Liver (tissue), 8 donors: ENCODE measurements at regions not wholly inside any gene's neighbourhood (a gene's known extent, or its start where the extent isn't known, plus 50 kb on each side); places are given as distances from the start of the nearest gene placed in this dataset.

Source experiments
- DNase-seq: peaks from one replicate; pipeline ENCODE4 v3.0.0-alpha.2; 2017; ENCODE audit warnings: low spot score
- H3K27ac ChIP-seq, 2 donors: one replicate each; pipeline ENCODE4 v1.7.0; 2013; ENCODE audit warnings: inconsistent platforms in 2 of 2, low read length in 2 of 2, control low read depth in 1 of 2, low read depth in 1 of 2, mild to moderate bottlenecking in 1 of 2
- H3K27me3 ChIP-seq, 4 donors: one replicate each; pipeline versions ENCODE4 v1.6.1 to v1.7.0; 2013; ENCODE audit warnings: low read length in 3 of 4, inconsistent platforms in 1 of 4, mild to moderate bottlenecking in 1 of 4, moderate library complexity in 1 of 4; ENCODE audit not compliant: control insufficient read depth in 4 of 4, insufficient read depth in 4 of 4
- H3K36me3 ChIP-seq, 4 donors: one replicate each; pipeline versions ENCODE4 v1.6.1 to v1.7.0; 2013; ENCODE audit warnings: low read length in 3 of 4, mild to moderate bottlenecking in 3 of 4, low read depth in 1 of 4, moderate library complexity in 1 of 4; ENCODE audit not compliant: control insufficient read depth in 4 of 4, insufficient read depth in 3 of 4
- H3K4me1 ChIP-seq, 4 donors: one replicate each; pipeline versions ENCODE4 v1.6.1 to v1.7.0; 2013; ENCODE audit warnings: low read length in 3 of 4, mild to moderate bottlenecking in 3 of 4, moderate library complexity in 1 of 4; ENCODE audit not compliant: control insufficient read depth in 4 of 4, insufficient read depth in 4 of 4
- H3K4me3 ChIP-seq, 3 donors: one replicate each; pipeline versions ENCODE4 v1.6.1 to v1.7.0; 2013; ENCODE audit warnings: low read length in 3 of 3, control low read depth in 1 of 3, low read depth in 1 of 3, mild to moderate bottlenecking in 1 of 3
- H3K9ac ChIP-seq, 2 donors: one replicate each; pipeline ENCODE4 v1.7.0; 2013; ENCODE audit warnings: low read length in 2 of 2, mild to moderate bottlenecking in 2 of 2, moderate library complexity in 2 of 2, control low read depth in 1 of 2, low read depth in 1 of 2
- H3K9me3 ChIP-seq, 4 donors: one replicate each; pipeline versions ENCODE4 v1.6.1 to v1.7.0; 2013; ENCODE audit warnings: low read length in 3 of 4; ENCODE audit not compliant: control insufficient read depth in 4 of 4
- EGR1 ChIP-seq, 2 donors: IDR thresholded peaks; 2 replicates each; pipeline ENCODE4 v1.6.1; 2016 to 2018; ENCODE audit warnings: antibody characterized with exemption in 2 of 2, low read depth in 2 of 2
- FOXA2 ChIP-seq: IDR thresholded peaks from 2 replicates; pipeline ENCODE4 v1.6.1; 2016; ENCODE audit warnings: antibody characterized with exemption
- HNF4A ChIP-seq, 2 donors: conservative IDR thresholded peaks; 2 replicates each; pipeline ENCODE4 v1.6.1; 2016; ENCODE audit warnings: antibody characterized with exemption in 2 of 2, mild to moderate bottlenecking in 2 of 2
- HNF4G ChIP-seq: IDR thresholded peaks from 2 replicates; pipeline ENCODE4 v1.6.1; 2016; ENCODE audit warnings: antibody characterized with exemption
- JUND ChIP-seq, 2 donors: IDR thresholded peaks; 2 replicates each; pipeline ENCODE4 v1.6.1; 2016; ENCODE audit warnings: antibody characterized with exemption in 2 of 2
- MAX ChIP-seq: IDR thresholded peaks from 2 replicates; pipeline ENCODE4 v1.6.1; 2016; ENCODE audit warnings: antibody characterized with exemption
- RAD21 ChIP-seq, 2 donors: IDR thresholded peaks; 2 replicates each; pipeline ENCODE4 v1.6.1; 2016; ENCODE audit warnings: antibody characterized with exemption in 2 of 2, mild to moderate bottlenecking in 2 of 2
- REST ChIP-seq: IDR thresholded peaks from 2 replicates; pipeline ENCODE4 v1.6.1; 2016; ENCODE audit warnings: antibody characterized with exemption, mild to moderate bottlenecking
- RXRA ChIP-seq, 2 donors: IDR thresholded peaks; 2 replicates each; pipeline ENCODE4 v1.6.1; 2017 to 2018; ENCODE audit warnings: antibody characterized with exemption in 2 of 2, mild to moderate bottlenecking in 1 of 2
- TAF1 ChIP-seq: conservative IDR thresholded peaks from 2 replicates; pipeline ENCODE4 v1.6.1; 2016; ENCODE audit warnings: antibody characterized with exemption, mild to moderate bottlenecking
- WGBS: extraction: QIAGEN DNeasy Blood & Tissue Kit; methylation state at CpG from one replicate; pipeline ENCODE4 v1.1.7; 2013; 5-methylcytosine and 5-hydroxymethylcytosine counted together
- TF ChIP-seq, protein P1 (sequence below): IDR thresholded peaks from 2 replicates; pipeline ENCODE4 v1.6.1; 2016; ENCODE audit warnings: antibody characterized with exemption
- TF ChIP-seq, protein P2 (sequence below): fragments of 150-350 bp; IDR thresholded peaks from 2 replicates; pipeline ENCODE4 v1.5.1; 2017; ENCODE audit warnings: improper control_type of control experiment, low read depth, low read length; ENCODE audit not compliant: missing input control
- TF ChIP-seq, protein P3 (sequence below): IDR thresholded peaks from 2 replicates; pipeline ENCODE4 v1.6.1; 2016; ENCODE audit warnings: antibody characterized with exemption
- donor health status: healthy.
- donor health status: healthy.
- donor health status: healthy.
- donor health status: healthy.
- donor health status: healthy.

DNA sequence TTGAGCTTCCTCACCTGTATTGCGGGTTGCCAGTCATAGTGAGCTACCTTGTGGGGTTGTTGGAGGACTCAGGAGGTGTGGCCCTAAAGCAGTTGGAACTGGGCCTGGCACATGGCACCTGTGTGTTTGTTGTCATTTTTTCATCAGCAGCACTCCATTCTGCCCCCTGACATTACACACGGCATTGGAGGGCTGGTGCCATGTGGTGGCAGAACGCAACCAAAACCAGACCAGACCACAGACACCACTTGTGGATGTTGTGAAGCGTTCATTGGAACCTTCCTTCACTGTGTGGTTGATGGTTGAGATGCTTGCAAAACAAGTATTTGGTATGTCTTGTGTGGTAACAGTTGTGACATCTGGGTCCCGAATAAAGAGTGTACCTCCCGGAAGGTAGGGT, 113.2 kb upstream of the ERCC6L2 start:
- no peaks in the 10 kb centered on the region for H3K36me3 ChIP-seq
- H3K4me3 ChIP-seq, result no peak overlapping the region
- no peak for DNase-seq
- TF ChIP-seq FOXA2 (no peak), JUND (IDR thresholded peaks at IDR 0.05) (no peak), HNF4A (conservative IDR thresholded peaks at IDR 0.05) (no peak)
- TF ChIP-seq, protein P1, sequence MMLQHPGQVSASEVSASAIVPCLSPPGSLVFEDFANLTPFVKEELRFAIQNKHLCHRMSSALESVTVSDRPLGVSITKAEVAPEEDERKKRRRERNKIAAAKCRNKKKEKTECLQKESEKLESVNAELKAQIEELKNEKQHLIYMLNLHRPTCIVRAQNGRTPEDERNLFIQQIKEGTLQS, result no peak
- WGBS, result 90% methylated on average over 6 of the region's 6 CpGs
- no peaks in the 10 kb centered on the region for H3K4me1 ChIP-seq
- no peaks in the 10 kb centered on the region for H3K9me3 ChIP-seq
- no peak overlapping the region for H3K27ac ChIP-seq
- H3K9ac ChIP-seq, result no peak overlapping the region
- no peaks in the 10 kb centered on the region for H3K27me3 ChIP-seq

DNA sequence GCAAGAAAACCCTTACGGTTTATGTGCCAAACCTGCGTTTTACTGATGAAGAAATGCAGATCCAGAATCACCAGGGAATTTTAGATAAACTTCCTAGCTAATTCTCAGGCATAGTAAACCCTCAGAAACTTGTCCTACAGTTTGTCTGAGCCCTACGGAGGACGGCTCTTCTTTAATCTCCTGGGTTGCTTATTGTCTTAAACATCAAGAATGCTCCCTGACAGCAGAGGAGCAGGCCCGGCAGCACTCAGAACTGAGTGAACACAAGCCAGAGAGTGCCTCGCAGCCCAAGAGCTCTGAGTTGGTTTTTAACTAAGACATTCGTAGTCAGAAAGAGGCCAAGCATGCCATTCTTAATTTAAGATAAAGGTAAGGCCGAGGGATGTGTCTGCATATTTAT, 114.7 kb upstream of the ERCC6L2 start:
- H3K27ac ChIP-seq, result no peak overlapping the region
- no peak overlapping the region for H3K4me3 ChIP-seq
- TF ChIP-seq FOXA2 (no peak), JUND (IDR thresholded peaks at IDR 0.05) (no peak), EGR1 (IDR thresholded peaks at IDR 0.05; ENCODE audit: low read depth in 2 of 2) (no peak), HNF4A (conservative IDR thresholded peaks at IDR 0.05) (no peak), RXRA (IDR thresholded peaks at IDR 0.05) (no peak), HNF4G (no peak), TAF1 (no peak), MAX (no peak), RAD21 (IDR thresholded peaks at IDR 0.05) (no peak)
- TF ChIP-seq, protein P1, result no peak
- TF ChIP-seq, protein P2, sequence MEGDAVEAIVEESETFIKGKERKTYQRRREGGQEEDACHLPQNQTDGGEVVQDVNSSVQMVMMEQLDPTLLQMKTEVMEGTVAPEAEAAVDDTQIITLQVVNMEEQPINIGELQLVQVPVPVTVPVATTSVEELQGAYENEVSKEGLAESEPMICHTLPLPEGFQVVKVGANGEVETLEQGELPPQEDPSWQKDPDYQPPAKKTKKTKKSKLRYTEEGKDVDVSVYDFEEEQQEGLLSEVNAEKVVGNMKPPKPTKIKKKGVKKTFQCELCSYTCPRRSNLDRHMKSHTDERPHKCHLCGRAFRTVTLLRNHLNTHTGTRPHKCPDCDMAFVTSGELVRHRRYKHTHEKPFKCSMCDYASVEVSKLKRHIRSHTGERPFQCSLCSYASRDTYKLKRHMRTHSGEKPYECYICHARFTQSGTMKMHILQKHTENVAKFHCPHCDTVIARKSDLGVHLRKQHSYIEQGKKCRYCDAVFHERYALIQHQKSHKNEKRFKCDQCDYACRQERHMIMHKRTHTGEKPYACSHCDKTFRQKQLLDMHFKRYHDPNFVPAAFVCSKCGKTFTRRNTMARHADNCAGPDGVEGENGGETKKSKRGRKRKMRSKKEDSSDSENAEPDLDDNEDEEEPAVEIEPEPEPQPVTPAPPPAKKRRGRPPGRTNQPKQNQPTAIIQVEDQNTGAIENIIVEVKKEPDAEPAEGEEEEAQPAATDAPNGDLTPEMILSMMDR, result no peak
- TF ChIP-seq, protein P3, sequence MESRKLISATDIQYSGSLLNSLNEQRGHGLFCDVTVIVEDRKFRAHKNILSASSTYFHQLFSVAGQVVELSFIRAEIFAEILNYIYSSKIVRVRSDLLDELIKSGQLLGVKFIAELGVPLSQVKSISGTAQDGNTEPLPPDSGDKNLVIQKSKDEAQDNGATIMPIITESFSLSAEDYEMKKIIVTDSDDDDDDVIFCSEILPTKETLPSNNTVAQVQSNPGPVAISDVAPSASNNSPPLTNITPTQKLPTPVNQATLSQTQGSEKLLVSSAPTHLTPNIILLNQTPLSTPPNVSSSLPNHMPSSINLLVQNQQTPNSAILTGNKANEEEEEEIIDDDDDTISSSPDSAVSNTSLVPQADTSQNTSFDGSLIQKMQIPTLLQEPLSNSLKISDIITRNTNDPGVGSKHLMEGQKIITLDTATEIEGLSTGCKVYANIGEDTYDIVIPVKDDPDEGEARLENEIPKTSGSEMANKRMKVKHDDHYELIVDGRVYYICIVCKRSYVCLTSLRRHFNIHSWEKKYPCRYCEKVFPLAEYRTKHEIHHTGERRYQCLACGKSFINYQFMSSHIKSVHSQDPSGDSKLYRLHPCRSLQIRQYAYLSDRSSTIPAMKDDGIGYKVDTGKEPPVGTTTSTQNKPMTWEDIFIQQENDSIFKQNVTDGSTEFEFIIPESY, result no peak
- H3K36me3 ChIP-seq, result no peaks in the 10 kb centered on the region
- no peaks in the 10 kb centered on the region for H3K9me3 ChIP-seq
- WGBS, result 91% methylated on average over 8 of the region's 8 CpGs
- H3K9ac ChIP-seq, result no peak overlapping the region
- no peak for DNase-seq
- no peaks in the 10 kb centered on the region for H3K27me3 ChIP-seq
- H3K4me1 ChIP-seq, result no peaks in the 10 kb centered on the region

DNA sequence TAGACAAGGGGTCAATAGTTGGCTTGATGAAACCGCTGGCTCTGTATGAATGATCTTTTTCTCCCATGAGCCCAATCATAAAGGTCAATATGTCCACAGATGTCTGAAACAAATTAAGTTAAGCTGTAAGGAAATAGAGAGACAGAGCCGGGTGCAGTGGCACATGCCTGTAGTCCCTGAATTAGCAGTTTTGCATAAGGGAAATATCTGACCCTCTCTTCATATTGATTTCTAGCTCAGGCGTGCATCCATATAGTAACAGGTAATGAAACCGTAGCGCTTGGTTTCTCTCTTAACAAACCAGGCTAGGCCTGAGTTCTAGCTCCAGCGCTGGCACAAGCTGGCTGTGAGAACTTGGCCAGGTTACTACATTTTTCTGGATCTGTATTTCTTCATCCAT, 118.1 kb upstream of the ERCC6L2 start:
- H3K27me3 ChIP-seq, result no peaks in the 10 kb centered on the region
- no peak overlapping the region for H3K9ac ChIP-seq
- H3K9me3 ChIP-seq, result no peaks in the 10 kb centered on the region
- no peak overlapping the region for H3K27ac ChIP-seq
- H3K4me3 ChIP-seq, result no peak overlapping the region
- H3K36me3 ChIP-seq, result no peaks in the 10 kb centered on the region
- DNase-seq, result no peak
- 96% methylated on average over 6 of the region's 6 CpGs for WGBS
- H3K4me1 ChIP-seq, result peaks cover 0 to 6% (median 3%) of the 10 kb centered on the region in 4 donors
- no peak for TF ChIP-seq REST
- TF ChIP-seq, protein P2, result no peak
- no peak for TF ChIP-seq HNF4G
